Mesenchymal stem cell (in vitro differentiated cells and primary cell): ENCODE measurements at regions not wholly inside any gene's neighbourhood (a gene's known extent, or its start where the extent isn't known, plus 50 kb on each side); places are given as distances from the start of the nearest gene placed in this dataset.
A peak's percentile ranks its signal among the peaks of the same experiment; 100 is the strongest.

ENCODE experiments used
- DNase-seq: peaks from one replicate; pipeline ENCODE4 v3.0.0-alpha.2; 2013
- H2AFZ ChIP-seq: one replicate; pipeline ENCODE4 v1.6.1; 2013; ENCODE audit warnings: low read depth, mild to moderate bottlenecking, control low read depth, inconsistent platforms, low read length, moderate library complexity
- H2AK5ac ChIP-seq: 2 replicates; pipeline ENCODE4 v1.6.1; 2013; ENCODE audit warnings: low read length, moderate library complexity, mild to moderate bottlenecking, inconsistent platforms; ENCODE audit not compliant: severe bottlenecking
- H2BK120ac ChIP-seq: one replicate; pipeline ENCODE4 v1.6.1; 2013; ENCODE audit warnings: low read depth, mild to moderate bottlenecking, inconsistent platforms, low read length, moderate library complexity
- H2BK12ac ChIP-seq, 2 experiments: one replicate each; pipeline ENCODE4 v1.6.1; 2013; ENCODE audit warnings: inconsistent platforms in 2 of 2, low read length in 2 of 2, mild to moderate bottlenecking in 2 of 2, moderate library complexity in 2 of 2, control low read depth in 1 of 2
- H2BK15ac ChIP-seq: one replicate; pipeline ENCODE4 v1.6.1; 2013; ENCODE audit warnings: mild to moderate bottlenecking, low read depth, inconsistent platforms; ENCODE audit not compliant: poor library complexity, severe bottlenecking
- H2BK5ac ChIP-seq: 2 replicates; pipeline ENCODE4 v1.6.1; 2013; ENCODE audit warnings: low read depth, mild to moderate bottlenecking, low read length, control low read depth, inconsistent platforms; ENCODE audit not compliant: poor library complexity, severe bottlenecking
- H3K14ac ChIP-seq, 2 experiments: one replicate each; pipeline ENCODE4 v1.6.1; 2013; ENCODE audit warnings: inconsistent platforms in 2 of 2, low read length in 2 of 2, control low read depth in 1 of 2, mild to moderate bottlenecking in 1 of 2, moderate library complexity in 1 of 2
- H3K18ac ChIP-seq, 2 experiments: one replicate each; pipeline ENCODE4 v1.6.1; 2013; ENCODE audit warnings: inconsistent platforms in 2 of 2, low read length in 2 of 2, control low read depth in 1 of 2, low read depth in 1 of 2, mild to moderate bottlenecking in 1 of 2
- H3K23ac ChIP-seq, 2 experiments: one replicate each; pipeline ENCODE4 v1.6.1; 2013; ENCODE audit warnings: inconsistent platforms in 2 of 2, low read length in 2 of 2, mild to moderate bottlenecking in 2 of 2, moderate library complexity in 2 of 2, control low read depth in 1 of 2
- H3K27ac ChIP-seq: 2 replicates; pipeline ENCODE4 v1.5.1; 2013; ENCODE audit warnings: mild to moderate bottlenecking, moderate library complexity, low read length, control low read depth, inconsistent platforms; ENCODE audit not compliant: poor library complexity, severe bottlenecking
- H3K27me3 ChIP-seq, 2 experiments: 2 replicates each; pipeline versions ENCODE4 v1.6.1 to v1.7.0; 2013; ENCODE audit warnings: low read length in 2 of 2, mild to moderate bottlenecking in 2 of 2, moderate library complexity in 2 of 2, control low read depth in 1 of 2, inconsistent platforms in 1 of 2; ENCODE audit not compliant: control insufficient read depth in 1 of 2, insufficient read depth in 1 of 2
- H3K36me3 ChIP-seq, 2 experiments: 2 replicates each; pipeline versions ENCODE4 v1.6.1 to v1.7.0; 2013; ENCODE audit warnings: low read length in 2 of 2, control low read depth in 1 of 2, inconsistent platforms in 1 of 2, low read depth in 1 of 2, mild to moderate bottlenecking in 1 of 2; ENCODE audit not compliant: insufficient read depth in 2 of 2, control insufficient read depth in 1 of 2
- H3K4ac ChIP-seq, 2 experiments: one replicate each; pipeline ENCODE4 v1.6.1; 2013; ENCODE audit warnings: inconsistent platforms in 2 of 2, low read length in 2 of 2, mild to moderate bottlenecking in 2 of 2, moderate library complexity in 2 of 2, control low read depth in 1 of 2, low read depth in 1 of 2
- H3K4me1 ChIP-seq: 2 replicates; pipeline ENCODE4 v1.6.1; 2013; ENCODE audit warnings: low read depth, low read length, control low read depth; ENCODE audit not compliant: control insufficient read depth, insufficient read depth
- H3K4me2 ChIP-seq: 2 replicates; pipeline ENCODE4 v1.6.1; 2013; ENCODE audit warnings: low read length, mild to moderate bottlenecking, inconsistent platforms; ENCODE audit not compliant: poor library complexity, severe bottlenecking
- H3K4me3 ChIP-seq, 2 experiments: 2 replicates each; pipeline versions ENCODE4 v1.5.1 to v1.7.0; 2013; ENCODE audit warnings: low read length in 2 of 2, mild to moderate bottlenecking in 2 of 2, control low read depth in 1 of 2, low read depth in 1 of 2; ENCODE audit not compliant: insufficient read depth in 1 of 2
- H3K79me1 ChIP-seq: replicated peaks from 2 replicates; pipeline ENCODE4 v1.6.1; 2013; ENCODE audit warnings: mild to moderate bottlenecking, control low read depth, low read length, inconsistent platforms; ENCODE audit not compliant: poor library complexity, severe bottlenecking
- H3K9ac ChIP-seq: 2 replicates; pipeline ENCODE4 v1.7.0; 2013; ENCODE audit warnings: mild to moderate bottlenecking, low read length, moderate library complexity
- H3K9me3 ChIP-seq: 2 replicates; pipeline ENCODE4 v1.7.0; 2013; ENCODE audit warnings: mild to moderate bottlenecking, low read length; ENCODE audit not compliant: control insufficient read depth
- H4K8ac ChIP-seq: one replicate; pipeline ENCODE4 v1.6.1; 2013; ENCODE audit warnings: inconsistent platforms, mild to moderate bottlenecking, low read length, moderate library complexity
- H4K91ac ChIP-seq: one replicate; pipeline ENCODE4 v1.6.1; 2013; ENCODE audit warnings: mild to moderate bottlenecking, low read length, inconsistent platforms
- WGBS: methylation state at CpG from one replicate; pipeline ENCODE4 v1.1.7; 2013; ENCODE audit warnings: mixed read lengths; 5-methylcytosine and 5-hydroxymethylcytosine counted together

- Histone ChIP-seq H3K9me3 (no peaks in the 10 kb centered on the region), H4K8ac (no peak overlapping the region), H2AK5ac (no peak overlapping the region), H3K4me3 (no peak overlapping the region), H3K36me3 (no peaks in the 10 kb centered on the region), H3K14ac (no peak overlapping the region), H3K79me1 (no peaks in the 10 kb centered on the region), H3K4me1 (peaks cover 5% of the 10 kb centered on the region), H3K9ac (no peak overlapping the region), H2BK15ac (no peak overlapping the region), H2AFZ (no peak overlapping the region), H3K18ac (no peak overlapping the region), H2BK120ac (no peak overlapping the region), H2BK12ac (no peak overlapping the region), H3K27me3 (no peaks in the 10 kb centered on the region), H3K4ac (no peak overlapping the region), H3K23ac (no peak overlapping the region), H3K27ac (no peak overlapping the region), H2BK5ac (no peak overlapping the region), H3K4me2 (no peak overlapping the region), H4K91ac (no peak overlapping the region)
- WGBS, result 90% methylated on average over 3 of the region's 3 CpGs
- DNase-seq, result no peak
Measured at GRCh38 chr1:162976628-162977027, 92.5 kb upstream of the RGS4 start.

- Histone ChIP-seq H3K27ac (no peak overlapping the region), H3K23ac (no peak overlapping the region), H3K18ac (no peak overlapping the region), H3K4me3 (no peak overlapping the region), H2BK120ac (peak overlapping the region; percentile 46), H2AK5ac (no peak overlapping the region), H3K9me3 (no peaks in the 10 kb centered on the region), H4K91ac (no peak overlapping the region), H3K79me1 (no peaks in the 10 kb centered on the region), H4K8ac (no peak overlapping the region), H2AFZ (no peak overlapping the region), H3K4me1 (peaks cover 5% of the 10 kb centered on the region), H3K14ac (no peak overlapping the region), H3K36me3 (no peaks in the 10 kb centered on the region), H3K9ac (no peak overlapping the region), H3K4ac (no peak overlapping the region), H3K4me2 (no peak overlapping the region), H3K27me3 (no peaks in the 10 kb centered on the region), H2BK5ac (no peak overlapping the region), H2BK12ac (no peak overlapping the region), H2BK15ac (no peak overlapping the region)
- DNase-seq, result no peak
Measured at GRCh38 chr1:162974810-162975209, 94.4 kb upstream of the RGS4 start.

- H3K4me2 ChIP-seq, result no peak overlapping the region
- no peak overlapping the region for H2AFZ ChIP-seq
- H2BK5ac ChIP-seq, result no peak overlapping the region
- no peaks in the 10 kb centered on the region for H3K36me3 ChIP-seq
- H3K79me1 ChIP-seq, result no peaks in the 10 kb centered on the region
- H3K14ac ChIP-seq, result no peak overlapping the region
- H3K18ac ChIP-seq, result no peak overlapping the region
- no peaks in the 10 kb centered on the region for H3K27me3 ChIP-seq
- no peak overlapping the region for H2BK15ac ChIP-seq
- H3K9me3 ChIP-seq, result no peaks in the 10 kb centered on the region
- H3K23ac ChIP-seq, result no peak overlapping the region
- H3K4me1 ChIP-seq, result peaks cover 5% of the 10 kb centered on the region
- DNase-seq, result peak; percentile 75
- H3K4ac ChIP-seq, result no peak overlapping the region
- no peak overlapping the region for H3K4me3 ChIP-seq
- no peak overlapping the region for H3K27ac ChIP-seq
- no peak overlapping the region for H2BK12ac ChIP-seq
- no peak overlapping the region for H4K91ac ChIP-seq
- H2AK5ac ChIP-seq, result no peak overlapping the region
- H4K8ac ChIP-seq, result no peak overlapping the region
- peak overlapping the region; percentile 72 for H3K9ac ChIP-seq
- no peak overlapping the region for H2BK120ac ChIP-seq
Measured at GRCh38 chr1:162973381-162973795, 95.8 kb upstream of the RGS4 start.

- 100% methylated on average over 1 of the region's 4 CpGs for WGBS
- no peaks in the 10 kb centered on the region for H3K79me1 ChIP-seq
- no peak overlapping the region for H2BK12ac ChIP-seq
- no peak overlapping the region for H4K8ac ChIP-seq
- H3K4me2 ChIP-seq, result peak overlapping the region; percentile 46
- H3K27me3 ChIP-seq, result no peaks in the 10 kb centered on the region
- H4K91ac ChIP-seq, result no peak overlapping the region
- no peak overlapping the region for H2BK120ac ChIP-seq
- H3K4ac ChIP-seq, result no peak overlapping the region
- H3K9me3 ChIP-seq, result no peaks in the 10 kb centered on the region
- no peak overlapping the region for H3K14ac ChIP-seq
- no peak overlapping the region for H2AK5ac ChIP-seq
- peak overlapping the region; percentile 5 for H3K27ac ChIP-seq
- DNase-seq, result no peak
- H3K9ac ChIP-seq, result peak overlapping the region; percentile 72
- peaks cover 5% of the 10 kb centered on the region for H3K4me1 ChIP-seq
- H3K18ac ChIP-seq, result no peak overlapping the region
- H3K4me3 ChIP-seq, result no peak overlapping the region
- H2BK5ac ChIP-seq, result no peak overlapping the region
- no peaks in the 10 kb centered on the region for H3K36me3 ChIP-seq
- no peak overlapping the region for H3K23ac ChIP-seq
- no peak overlapping the region for H2AFZ ChIP-seq
- no peak overlapping the region for H2BK15ac ChIP-seq
Measured at GRCh38 chr1:162972773-162973172, 96.4 kb upstream of the RGS4 start.
